Prostate gland (tissue), 2 donors: ENCODE measurements at regions not wholly inside any gene's neighbourhood (a gene's known extent, or its start where the extent isn't known, plus 50 kb on each side); places are given as distances from the start of the nearest gene placed in this dataset.

Experiments used
- POLR2A ChIP-seq: fragments of 450-650 bp; IDR thresholded peaks from one replicate; pipeline ENCODE4 v1.6.1; 2016; ENCODE audit warnings: antibody characterized with exemption, mild to moderate bottlenecking
- TF ChIP-seq, protein P1 (sequence below), 4 experiments: fragments of 200-600 bp in 2 of 4; fragments of 450-650 bp in 2 of 4; sonication (generic) in 2 of 4; IDR thresholded peaks; 1 replicate in 3 of 4; 2 replicates in 1 of 4; pipeline ENCODE4 v1.5.1; 2016 to 2019; ENCODE audit warnings: antibody characterized with exemption in 4 of 4, mild to moderate bottlenecking in 2 of 4, moderate library complexity in 2 of 4

DNA sequence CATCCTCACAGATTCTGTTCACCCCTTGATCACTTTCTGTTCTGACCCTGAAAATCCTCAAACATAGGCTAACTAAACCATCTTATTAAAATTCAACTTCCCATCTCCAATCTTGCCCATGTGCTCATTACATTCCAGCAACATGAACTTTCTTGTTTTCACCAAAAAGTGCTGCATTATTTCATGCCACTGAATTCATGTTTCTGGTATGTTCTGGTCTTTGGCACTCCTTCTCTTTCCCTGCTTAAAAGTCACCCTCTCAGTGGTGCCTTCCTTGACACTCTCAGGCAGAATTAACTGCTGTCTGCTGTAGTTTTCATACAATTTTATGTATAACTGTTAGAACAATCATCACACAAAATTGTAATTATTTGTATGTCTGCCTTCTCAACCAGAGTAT lies 247.7 kb upstream of the RBMS1 start:
- TF ChIP-seq, protein P1, sequence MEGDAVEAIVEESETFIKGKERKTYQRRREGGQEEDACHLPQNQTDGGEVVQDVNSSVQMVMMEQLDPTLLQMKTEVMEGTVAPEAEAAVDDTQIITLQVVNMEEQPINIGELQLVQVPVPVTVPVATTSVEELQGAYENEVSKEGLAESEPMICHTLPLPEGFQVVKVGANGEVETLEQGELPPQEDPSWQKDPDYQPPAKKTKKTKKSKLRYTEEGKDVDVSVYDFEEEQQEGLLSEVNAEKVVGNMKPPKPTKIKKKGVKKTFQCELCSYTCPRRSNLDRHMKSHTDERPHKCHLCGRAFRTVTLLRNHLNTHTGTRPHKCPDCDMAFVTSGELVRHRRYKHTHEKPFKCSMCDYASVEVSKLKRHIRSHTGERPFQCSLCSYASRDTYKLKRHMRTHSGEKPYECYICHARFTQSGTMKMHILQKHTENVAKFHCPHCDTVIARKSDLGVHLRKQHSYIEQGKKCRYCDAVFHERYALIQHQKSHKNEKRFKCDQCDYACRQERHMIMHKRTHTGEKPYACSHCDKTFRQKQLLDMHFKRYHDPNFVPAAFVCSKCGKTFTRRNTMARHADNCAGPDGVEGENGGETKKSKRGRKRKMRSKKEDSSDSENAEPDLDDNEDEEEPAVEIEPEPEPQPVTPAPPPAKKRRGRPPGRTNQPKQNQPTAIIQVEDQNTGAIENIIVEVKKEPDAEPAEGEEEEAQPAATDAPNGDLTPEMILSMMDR (IDR thresholded peaks at IDR 0.05): no peak
- no peak for TF ChIP-seq POLR2A
